Neural progenitor cell (in vitro differentiated cells): ENCODE measurements at regions not wholly inside any gene's neighbourhood (a gene's known extent, or its start where the extent isn't known, plus 50 kb on each side); places are given as distances from the start of the nearest gene placed in this dataset.

Experiments used
- EZH2 ChIP-seq: fragments of 200-600 bp; sonication (generic); IDR thresholded peaks from 2 replicates; pipeline ENCODE4 v1.6.1; 2017; ENCODE audit warnings: antibody characterized with exemption, mild to moderate bottlenecking, moderate library complexity
- TF ChIP-seq, protein P1 (sequence below): fragments of 200-600 bp; sonication (generic); IDR thresholded peaks from 2 replicates; pipeline ENCODE4 v1.5.1; 2017; ENCODE audit warnings: antibody characterized with exemption, mild to moderate bottlenecking

DNA sequence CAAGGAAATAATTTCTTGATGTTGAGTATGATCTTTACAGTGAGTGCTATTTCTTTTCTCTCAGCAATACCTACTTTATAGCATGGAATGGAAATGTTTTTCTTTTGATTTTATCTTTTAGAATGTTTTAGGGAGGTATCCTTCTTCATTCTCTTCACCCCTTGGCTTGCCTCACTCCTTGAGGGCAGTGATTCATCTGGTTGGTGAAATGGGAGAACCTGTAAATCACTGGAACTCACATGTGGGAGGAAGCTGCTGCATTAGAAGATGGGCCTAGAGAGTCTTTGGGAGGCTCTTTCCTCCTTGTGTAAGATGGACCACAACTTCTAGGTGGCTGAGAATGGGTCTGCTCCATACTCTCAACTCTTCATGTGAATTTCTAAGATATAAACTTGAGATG is 244.8 kb upstream of the SYNCRIP start:
- TF ChIP-seq, protein P1, sequence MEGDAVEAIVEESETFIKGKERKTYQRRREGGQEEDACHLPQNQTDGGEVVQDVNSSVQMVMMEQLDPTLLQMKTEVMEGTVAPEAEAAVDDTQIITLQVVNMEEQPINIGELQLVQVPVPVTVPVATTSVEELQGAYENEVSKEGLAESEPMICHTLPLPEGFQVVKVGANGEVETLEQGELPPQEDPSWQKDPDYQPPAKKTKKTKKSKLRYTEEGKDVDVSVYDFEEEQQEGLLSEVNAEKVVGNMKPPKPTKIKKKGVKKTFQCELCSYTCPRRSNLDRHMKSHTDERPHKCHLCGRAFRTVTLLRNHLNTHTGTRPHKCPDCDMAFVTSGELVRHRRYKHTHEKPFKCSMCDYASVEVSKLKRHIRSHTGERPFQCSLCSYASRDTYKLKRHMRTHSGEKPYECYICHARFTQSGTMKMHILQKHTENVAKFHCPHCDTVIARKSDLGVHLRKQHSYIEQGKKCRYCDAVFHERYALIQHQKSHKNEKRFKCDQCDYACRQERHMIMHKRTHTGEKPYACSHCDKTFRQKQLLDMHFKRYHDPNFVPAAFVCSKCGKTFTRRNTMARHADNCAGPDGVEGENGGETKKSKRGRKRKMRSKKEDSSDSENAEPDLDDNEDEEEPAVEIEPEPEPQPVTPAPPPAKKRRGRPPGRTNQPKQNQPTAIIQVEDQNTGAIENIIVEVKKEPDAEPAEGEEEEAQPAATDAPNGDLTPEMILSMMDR: no peak
- no peak for TF ChIP-seq EZH2
